Heart left ventricle (tissue), 13 donors: ENCODE measurements at regions not wholly inside any gene's neighbourhood (a gene's known extent, or its start where the extent isn't known, plus 50 kb on each side); places are given as distances from the start of the nearest gene placed in this dataset.

Experiments used
- POLR2A ChIP-seq, 2 donors: fragments of 450-650 bp; IDR thresholded peaks; one replicate each; pipeline ENCODE4 v1.6.1; 2017; ENCODE audit warnings: antibody characterized with exemption in 2 of 2, mild to moderate bottlenecking in 2 of 2, moderate library complexity in 2 of 2
- TF ChIP-seq, protein P1 (sequence below), 12 donors: fragments of 200-600 bp; sonication (generic) in 4 of 12; IDR thresholded peaks; one replicate each; pipeline versions ENCODE4 v1.5.0 to v1.8.0; 2018 to 2022; ENCODE audit warnings: antibody characterized with exemption in 12 of 12, mild to moderate bottlenecking in 5 of 12
- donor health status: ischemic (EF 13 %, LVEDD 7.1; RV severe dilation, severe dysfunction).
- donor health status: DM: no; HTN: yes; CAD: no.
- donor health status: DM: no; HTN: no; CAD: no.
- donor health status: ischemic (EF 25% LVEDD 6.9; RV normal size, moderate dysfunction).
- donor health status: ischemic (EF 25% LVEDD 5.7; RV mildly dilated, moderate dysfunction).
- donor health status: ischemic (EF 35%, LVEDD 5.7; RV mildly dilated, moderate dysfunction).
- donor health status: nonischemic (EF 11% LVEDD 7.7; RV severe dilation, severe dysfunction).
- donor health status: DM: yes; HTN: yes; CAD: no.
- donor health status: PGD.
- donor health status: ischemic (EF 29% LVEDD 5.4; RV normal size, mild dysfunction).
- donor health status: nonischemic (EF 23%, LVEDD 6.1; RV moderate dilation, normal function).

DNA sequence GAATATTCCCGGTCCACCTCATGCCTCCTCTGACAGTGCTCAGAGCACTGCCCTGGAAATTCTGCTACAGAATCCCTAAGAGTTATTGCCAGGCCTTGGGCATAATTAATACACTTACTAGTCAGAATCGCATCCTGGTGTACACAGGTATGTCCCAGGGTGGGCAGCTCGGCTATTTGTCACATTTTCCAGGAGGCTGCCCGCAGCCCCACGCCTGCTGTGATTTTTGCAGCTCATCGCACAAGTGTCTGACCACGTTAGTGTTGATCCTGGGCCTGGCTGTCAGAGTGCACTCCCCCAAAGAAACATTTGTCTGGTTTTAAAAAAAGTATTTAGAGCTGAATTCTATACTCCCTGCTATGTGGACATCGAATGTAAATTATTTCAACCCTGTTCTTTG, 105.4 kb downstream of the CD83 start:
- TF ChIP-seq, protein P1, sequence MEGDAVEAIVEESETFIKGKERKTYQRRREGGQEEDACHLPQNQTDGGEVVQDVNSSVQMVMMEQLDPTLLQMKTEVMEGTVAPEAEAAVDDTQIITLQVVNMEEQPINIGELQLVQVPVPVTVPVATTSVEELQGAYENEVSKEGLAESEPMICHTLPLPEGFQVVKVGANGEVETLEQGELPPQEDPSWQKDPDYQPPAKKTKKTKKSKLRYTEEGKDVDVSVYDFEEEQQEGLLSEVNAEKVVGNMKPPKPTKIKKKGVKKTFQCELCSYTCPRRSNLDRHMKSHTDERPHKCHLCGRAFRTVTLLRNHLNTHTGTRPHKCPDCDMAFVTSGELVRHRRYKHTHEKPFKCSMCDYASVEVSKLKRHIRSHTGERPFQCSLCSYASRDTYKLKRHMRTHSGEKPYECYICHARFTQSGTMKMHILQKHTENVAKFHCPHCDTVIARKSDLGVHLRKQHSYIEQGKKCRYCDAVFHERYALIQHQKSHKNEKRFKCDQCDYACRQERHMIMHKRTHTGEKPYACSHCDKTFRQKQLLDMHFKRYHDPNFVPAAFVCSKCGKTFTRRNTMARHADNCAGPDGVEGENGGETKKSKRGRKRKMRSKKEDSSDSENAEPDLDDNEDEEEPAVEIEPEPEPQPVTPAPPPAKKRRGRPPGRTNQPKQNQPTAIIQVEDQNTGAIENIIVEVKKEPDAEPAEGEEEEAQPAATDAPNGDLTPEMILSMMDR (IDR thresholded peaks at IDR 0.05): no peak
- no peak for TF ChIP-seq POLR2A (IDR thresholded peaks at IDR 0.05)
